ENCODE measurements at regions not wholly inside any gene's neighbourhood (a gene's known extent, or its start where the extent isn't known, plus 50 kb on each side); places are given as distances from the start of the nearest gene placed in this dataset.
"Not testable (repeated sequence)": the region's sequence is repeated elsewhere in the genome, so short reads cannot be mapped to it uniquely, and the experiment has no call there.

- TF ChIP-seq, protein P1, sequence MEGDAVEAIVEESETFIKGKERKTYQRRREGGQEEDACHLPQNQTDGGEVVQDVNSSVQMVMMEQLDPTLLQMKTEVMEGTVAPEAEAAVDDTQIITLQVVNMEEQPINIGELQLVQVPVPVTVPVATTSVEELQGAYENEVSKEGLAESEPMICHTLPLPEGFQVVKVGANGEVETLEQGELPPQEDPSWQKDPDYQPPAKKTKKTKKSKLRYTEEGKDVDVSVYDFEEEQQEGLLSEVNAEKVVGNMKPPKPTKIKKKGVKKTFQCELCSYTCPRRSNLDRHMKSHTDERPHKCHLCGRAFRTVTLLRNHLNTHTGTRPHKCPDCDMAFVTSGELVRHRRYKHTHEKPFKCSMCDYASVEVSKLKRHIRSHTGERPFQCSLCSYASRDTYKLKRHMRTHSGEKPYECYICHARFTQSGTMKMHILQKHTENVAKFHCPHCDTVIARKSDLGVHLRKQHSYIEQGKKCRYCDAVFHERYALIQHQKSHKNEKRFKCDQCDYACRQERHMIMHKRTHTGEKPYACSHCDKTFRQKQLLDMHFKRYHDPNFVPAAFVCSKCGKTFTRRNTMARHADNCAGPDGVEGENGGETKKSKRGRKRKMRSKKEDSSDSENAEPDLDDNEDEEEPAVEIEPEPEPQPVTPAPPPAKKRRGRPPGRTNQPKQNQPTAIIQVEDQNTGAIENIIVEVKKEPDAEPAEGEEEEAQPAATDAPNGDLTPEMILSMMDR (IDR thresholded peaks at IDR 0.05; ENCODE audit: insufficient read depth in 1 of 2, low read depth in 1 of 2, low read length in 1 of 2, severe bottlenecking in 1 of 2, unreplicated experiment in 1 of 2), result no peak
- no peak overlapping the region for H3K4me3 Mint-ChIP-seq (ENCODE audit: unreplicated experiment)
- peaks cover 4% of the 10 kb centered on the region for H3K27me3 Mint-ChIP-seq (ENCODE audit: insufficient read depth, unreplicated experiment)
- CTCF ChIA-PET, result no interaction called here
- no peaks in the 10 kb centered on the region for H3K27me3 ChIP-seq (replicated peaks; ENCODE audit: control insufficient read depth, insufficient read depth, low read length)
- BruUV-seq (replicated peaks), result no TSS peak
- no peaks in the 10 kb centered on the region for H3K9me3 ChIP-seq
- DNase-seq, result no peak
- no peaks in the 10 kb centered on the region for H3K4me1 ChIP-seq
- no peaks in the 10 kb centered on the region for H3K36me3 ChIP-seq (ENCODE audit: control insufficient read depth, insufficient read depth, low read length)
- no peaks in the 10 kb centered on the region for H3K9me3 Mint-ChIP-seq (ENCODE audit: unreplicated experiment)
- H3K36me3 Mint-ChIP-seq (ENCODE audit: insufficient read depth, unreplicated experiment), result no peaks in the 10 kb centered on the region
- H3K4me1 Mint-ChIP-seq (ENCODE audit: low read depth, unreplicated experiment), result no peaks in the 10 kb centered on the region
- no peak overlapping the region for H3K27ac Mint-ChIP-seq (ENCODE audit: unreplicated experiment)
- intact Hi-C loops (cut with micrococcal nuclease; ENCODE audit: unreplicated experiment), result no loop called here
- POLR2A ChIA-PET, result no interaction called here
- H3K4me3 ChIP-seq (ENCODE audit: low read depth, low read length), result no peak overlapping the region
Measured at GRCh38 chr3:20997183-20997582, 753.8 kb downstream of the ZNF385D start.

GRCh38 chr3:20990896-20991295 is 760.1 kb downstream of the ZNF385D start:
- no peaks in the 10 kb centered on the region for H3K4me1 ChIP-seq
- no TSS peak for BruUV-seq (replicated peaks)
- no peaks in the 10 kb centered on the region for H3K27me3 ChIP-seq (replicated peaks; ENCODE audit: control insufficient read depth, insufficient read depth, low read length)
- H3K27me3 Mint-ChIP-seq (ENCODE audit: insufficient read depth, unreplicated experiment), result peaks cover 2% of the 10 kb centered on the region
- no peak overlapping the region for H3K27ac Mint-ChIP-seq (ENCODE audit: unreplicated experiment)
- no peaks in the 10 kb centered on the region for H3K9me3 Mint-ChIP-seq (ENCODE audit: unreplicated experiment)
- H3K4me3 Mint-ChIP-seq (ENCODE audit: unreplicated experiment), result no peak overlapping the region
- TF ChIP-seq, protein P1 (IDR thresholded peaks at IDR 0.05; ENCODE audit: insufficient read depth in 1 of 2, low read depth in 1 of 2, low read length in 1 of 2, severe bottlenecking in 1 of 2, unreplicated experiment in 1 of 2), result no peak
- H3K4me3 ChIP-seq (ENCODE audit: low read depth, low read length), result no peak overlapping the region
- intact Hi-C loops (cut with micrococcal nuclease; ENCODE audit: unreplicated experiment), result no loop called here
- ChIA-PET POLR2A (no interaction called here), CTCF (no interaction called here)
- no peak for DNase-seq
- H3K36me3 Mint-ChIP-seq (ENCODE audit: insufficient read depth, unreplicated experiment), result no peaks in the 10 kb centered on the region
- no peaks in the 10 kb centered on the region for H3K36me3 ChIP-seq (ENCODE audit: control insufficient read depth, insufficient read depth, low read length)
- H3K4me1 Mint-ChIP-seq (ENCODE audit: low read depth, unreplicated experiment), result no peaks in the 10 kb centered on the region
- no peaks in the 10 kb centered on the region for H3K9me3 ChIP-seq

- DNase-seq; intact Hi-C loops (cut with micrococcal nuclease; ENCODE audit: unreplicated experiment); CTCF ChIA-PET; H3K4me3 Mint-ChIP-seq (ENCODE audit: unreplicated experiment); H3K27ac Mint-ChIP-seq (ENCODE audit: unreplicated experiment); H3K4me1 Mint-ChIP-seq (ENCODE audit: low read depth, unreplicated experiment); H3K36me3 ChIP-seq (ENCODE audit: control insufficient read depth, insufficient read depth, low read length); BruUV-seq (replicated peaks); H3K4me1 ChIP-seq; H3K36me3 Mint-ChIP-seq (ENCODE audit: insufficient read depth, unreplicated experiment); POLR2A ChIA-PET; H3K27me3 ChIP-seq (replicated peaks; ENCODE audit: control insufficient read depth, insufficient read depth, low read length); H3K27me3 Mint-ChIP-seq (ENCODE audit: insufficient read depth, unreplicated experiment); H3K9me3 Mint-ChIP-seq (ENCODE audit: unreplicated experiment); H3K4me3 ChIP-seq (ENCODE audit: low read depth, low read length); H3K9me3 ChIP-seq: not testable (repeated sequence)
Measured at GRCh38 chr3:20989653-20990052, 761.4 kb downstream of the ZNF385D start.

DNA sequence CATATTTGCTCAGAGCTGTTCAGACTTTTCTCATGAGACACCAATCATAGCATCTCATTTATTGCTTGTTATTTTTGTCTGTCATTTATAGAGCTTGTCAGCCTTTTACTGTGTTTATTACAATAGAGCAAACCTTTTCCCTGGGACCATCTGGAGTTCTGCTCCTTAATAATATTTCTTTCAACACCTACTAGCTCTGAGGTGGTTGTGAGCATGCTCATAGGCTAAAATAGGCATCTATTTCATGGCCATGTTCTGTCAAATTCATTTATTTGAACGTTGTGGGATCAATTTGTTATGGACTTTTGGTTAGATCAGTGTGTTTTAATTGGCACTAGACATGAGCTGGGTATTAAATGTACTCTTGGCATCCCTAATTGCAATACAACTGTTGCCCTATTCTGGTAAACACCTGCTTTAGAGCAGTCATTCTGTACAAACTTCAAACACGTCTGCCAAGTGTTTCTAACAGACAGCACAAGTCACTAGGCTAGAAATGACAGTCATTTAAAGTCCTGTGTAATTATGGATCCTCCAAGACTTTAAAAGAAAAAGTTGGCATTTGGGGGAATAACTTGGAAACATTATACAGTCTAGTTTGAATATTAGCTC is 766.3 kb downstream of the ZNF385D start:
- POLR2A ChIA-PET, result no interaction called here

More for the DNA sequence above, 766.3 kb downstream of the ZNF385D start:
- DNase-seq, result no peak
- H3K27ac Mint-ChIP-seq (ENCODE audit: unreplicated experiment), result no peak overlapping the region
- H3K36me3 ChIP-seq (ENCODE audit: control insufficient read depth, insufficient read depth, low read length), result no peaks in the 10 kb centered on the region
- H3K4me1 Mint-ChIP-seq (ENCODE audit: low read depth, unreplicated experiment), result no peaks in the 10 kb centered on the region
- no peaks in the 10 kb centered on the region for H3K27me3 ChIP-seq (replicated peaks; ENCODE audit: control insufficient read depth, insufficient read depth, low read length)
- no peaks in the 10 kb centered on the region for H3K4me1 ChIP-seq
- CTCF ChIA-PET, result no interaction called here
- H3K27me3 Mint-ChIP-seq (ENCODE audit: insufficient read depth, unreplicated experiment), result peaks cover 7% of the 10 kb centered on the region
- intact Hi-C loops (cut with micrococcal nuclease; ENCODE audit: unreplicated experiment), result no loop called here
- H3K36me3 Mint-ChIP-seq (ENCODE audit: insufficient read depth, unreplicated experiment), result no peaks in the 10 kb centered on the region
- no peak overlapping the region for H3K4me3 ChIP-seq (ENCODE audit: low read depth, low read length)
- BruUV-seq (replicated peaks), result no TSS peak
- TF ChIP-seq, protein P1 (IDR thresholded peaks at IDR 0.05; ENCODE audit: insufficient read depth in 1 of 2, low read depth in 1 of 2, low read length in 1 of 2, severe bottlenecking in 1 of 2, unreplicated experiment in 1 of 2), result no peak
- H3K9me3 Mint-ChIP-seq (ENCODE audit: unreplicated experiment), result no peaks in the 10 kb centered on the region
- H3K4me3 Mint-ChIP-seq (ENCODE audit: unreplicated experiment), result no peak overlapping the region
- H3K9me3 ChIP-seq, result no peaks in the 10 kb centered on the region

Data from Caco-2 (cell line).